Transverse colon (tissue), 4 donors: ENCODE measurements at regions not wholly inside any gene's neighbourhood (a gene's known extent, or its start where the extent isn't known, plus 50 kb on each side); places are given as distances from the start of the nearest gene placed in this dataset.

Experiments
- DNase-seq: peaks from one replicate; pipeline ENCODE4 v3.0.0-alpha.2; 2019
- H3K27ac ChIP-seq, 4 donors: fragments of 200-600 bp; sonication (generic); 2 replicates each; pipeline ENCODE4 v1.5.1; 2016 to 2018; ENCODE audit warnings: inconsistent platforms in 4 of 4
- H3K27me3 ChIP-seq: fragments of 200-600 bp; sonication (generic); 2 replicates; pipeline ENCODE4 v1.5.1; 2017; ENCODE audit warnings: inconsistent platforms
- H3K36me3 ChIP-seq, 4 donors: fragments of 200-600 bp; sonication (generic); 2 replicates each; pipeline ENCODE4 v1.5.1; 2017 to 2019; ENCODE audit warnings: inconsistent platforms in 4 of 4
- H3K4me1 ChIP-seq, 4 donors: fragments of 200-600 bp; sonication (generic); 2 replicates each; pipeline ENCODE4 v1.5.1; 2017 to 2020; ENCODE audit warnings: inconsistent platforms in 4 of 4
- H3K4me3 ChIP-seq, 4 donors: fragments of 200-600 bp; sonication (generic); 1 replicate in 1 of 4; 2 replicates in 3 of 4; pipeline versions ENCODE4 v1.5.1 to v1.6.1; 2017 to 2019; ENCODE audit warnings: inconsistent platforms in 4 of 4
- H3K9me3 ChIP-seq, 2 donors: fragments of 200-600 bp; sonication (generic); 2 replicates each; pipeline ENCODE4 v1.5.1; 2017 to 2019; ENCODE audit warnings: inconsistent platforms in 2 of 2
- EP300 ChIP-seq: sonication (generic); formaldehyde crosslinking; IDR thresholded peaks from one replicate; pipeline ENCODE4 v1.6.1; 2017; ENCODE audit warnings: antibody characterized with exemption, low read depth
- POLR2A ChIP-seq: fragments of 450-650 bp; IDR thresholded peaks from one replicate; pipeline ENCODE4 v1.6.1; 2016; ENCODE audit warnings: antibody characterized with exemption, mild to moderate bottlenecking, moderate library complexity
- POLR2AphosphoS5 ChIP-seq, 3 donors: sonication (generic); formaldehyde crosslinking; IDR thresholded peaks; one replicate each; pipeline ENCODE4 v1.6.1; 2016; ENCODE audit warnings: antibody characterized with exemption in 3 of 3
- WGBS, 2 donors: methylation state at CpG; one replicate each; pipeline ENCODE4 v1.1.5; 2018; ENCODE audit warnings: low coverage in 1 of 2; 5-methylcytosine and 5-hydroxymethylcytosine counted together
- in situ Hi-C, 4 donors: fragments of 200-750 bp; cut with MboI; loops; one replicate each; pipeline versions ENCODE4 v1.15.0 to v1.15.1; 2017; ENCODE audit warnings: low sequenced_read_pairs in 3 of 4, low pct_ligation_motif_present in 1 of 4, low pct_unique_long_range_greater_than_20kb in 1 of 4
- intact Hi-C: fragments of 100-400 bp; cut with DNase I; formaldehyde crosslinking; loops from one replicate; pipeline ENCODE4 v1.15.1; 2023; ENCODE audit warnings: low total_unique reads
- TF ChIP-seq, protein P1 (sequence below), 5 experiments: fragments of 200-600 bp in 3 of 5; fragments of 450-650 bp in 2 of 5; sonication (generic) in 3 of 5; IDR thresholded peaks; 1 replicate in 2 of 5; 2 replicates in 3 of 5; pipeline ENCODE4 v1.5.1; 2016 to 2017; ENCODE audit warnings: antibody characterized with exemption in 5 of 5, inconsistent platforms in 3 of 5, mild to moderate bottlenecking in 2 of 5, moderate library complexity in 1 of 5

DNA sequence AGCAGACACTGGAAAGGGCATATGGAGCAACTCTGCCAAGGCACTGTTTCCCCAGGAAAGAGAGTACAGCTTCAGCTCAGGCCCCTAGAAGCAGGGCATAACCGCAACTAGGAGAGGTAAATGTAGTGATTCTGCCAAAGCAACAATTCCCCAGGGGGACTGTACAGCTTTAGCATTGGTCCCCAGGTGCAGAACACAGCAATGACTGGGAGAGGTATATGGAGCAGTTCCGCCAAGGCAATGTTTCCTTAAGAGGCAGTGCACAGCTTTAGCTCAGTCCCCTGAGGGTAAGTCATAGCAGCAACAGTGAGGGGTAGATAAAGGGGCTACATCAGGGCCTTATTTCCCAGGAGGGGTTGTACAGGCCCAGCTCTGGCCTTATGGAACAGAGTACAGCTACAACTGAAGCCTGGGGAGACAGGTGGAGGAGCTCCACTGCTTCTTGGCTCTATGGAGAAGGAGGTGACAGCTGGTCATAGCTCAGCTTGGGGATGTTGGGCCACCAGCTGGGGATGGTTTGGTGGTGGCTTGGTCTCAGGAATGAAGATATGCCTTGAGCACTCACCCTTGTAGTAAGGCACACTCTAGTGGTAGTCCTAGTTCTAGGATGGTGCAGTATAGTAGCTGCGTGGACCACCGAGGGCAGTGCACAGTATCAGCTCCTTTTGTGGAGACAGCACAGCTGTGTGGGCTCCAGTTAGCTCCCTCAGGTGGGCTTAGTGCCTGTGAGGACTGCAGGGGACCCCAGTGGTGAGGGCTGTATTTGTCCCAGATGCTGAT lies 582.7 kb downstream of the PTPRC start:
- in situ Hi-C loops, result no loop called here
- 92 to 94% methylated on average over 2 to 4 of the region's 4 CpGs for WGBS, 2 donors

DNA sequence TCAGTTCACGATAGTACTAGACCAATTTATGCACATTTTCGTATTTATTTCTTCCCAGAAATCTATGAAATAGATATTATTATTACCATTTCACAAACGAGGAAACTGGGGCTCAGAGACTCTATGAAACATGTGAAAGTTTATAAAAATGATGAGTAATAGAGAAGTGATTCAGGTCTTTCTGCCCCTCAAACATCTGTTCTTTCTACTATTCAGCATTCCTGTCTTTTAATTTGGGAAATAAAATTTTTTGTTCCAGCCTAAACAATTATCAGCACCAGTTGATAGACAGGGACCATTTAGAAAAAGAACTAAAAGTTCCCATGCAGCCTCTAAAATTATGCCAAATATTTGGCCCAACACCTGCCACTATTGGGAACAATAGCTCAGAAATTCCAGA lies 585.1 kb downstream of the PTPRC start:
- WGBS, 2 donors, result 68 to 75% methylated on average over 3 of the region's 3 CpGs
- TF ChIP-seq POLR2AphosphoS5 (IDR thresholded peaks at IDR 0.05) (no peak), POLR2A (no peak), EP300 (no peak)
- TF ChIP-seq, protein P1, sequence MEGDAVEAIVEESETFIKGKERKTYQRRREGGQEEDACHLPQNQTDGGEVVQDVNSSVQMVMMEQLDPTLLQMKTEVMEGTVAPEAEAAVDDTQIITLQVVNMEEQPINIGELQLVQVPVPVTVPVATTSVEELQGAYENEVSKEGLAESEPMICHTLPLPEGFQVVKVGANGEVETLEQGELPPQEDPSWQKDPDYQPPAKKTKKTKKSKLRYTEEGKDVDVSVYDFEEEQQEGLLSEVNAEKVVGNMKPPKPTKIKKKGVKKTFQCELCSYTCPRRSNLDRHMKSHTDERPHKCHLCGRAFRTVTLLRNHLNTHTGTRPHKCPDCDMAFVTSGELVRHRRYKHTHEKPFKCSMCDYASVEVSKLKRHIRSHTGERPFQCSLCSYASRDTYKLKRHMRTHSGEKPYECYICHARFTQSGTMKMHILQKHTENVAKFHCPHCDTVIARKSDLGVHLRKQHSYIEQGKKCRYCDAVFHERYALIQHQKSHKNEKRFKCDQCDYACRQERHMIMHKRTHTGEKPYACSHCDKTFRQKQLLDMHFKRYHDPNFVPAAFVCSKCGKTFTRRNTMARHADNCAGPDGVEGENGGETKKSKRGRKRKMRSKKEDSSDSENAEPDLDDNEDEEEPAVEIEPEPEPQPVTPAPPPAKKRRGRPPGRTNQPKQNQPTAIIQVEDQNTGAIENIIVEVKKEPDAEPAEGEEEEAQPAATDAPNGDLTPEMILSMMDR (IDR thresholded peaks at IDR 0.05), result no peak
- Histone ChIP-seq H3K4me1 (no peaks in the 10 kb centered on the region), H3K27ac (no peak overlapping the region), H3K36me3 (no peaks in the 10 kb centered on the region), H3K4me3 (no peak overlapping the region), H3K27me3 (no peaks in the 10 kb centered on the region), H3K9me3 (no peaks in the 10 kb centered on the region)
- intact Hi-C loops, result no loop called here
- in situ Hi-C loops, result no loop called here
- no peak for DNase-seq

More for the DNA sequence above, 582.7 kb downstream of the PTPRC start:
- no peaks in the 10 kb centered on the region for H3K4me1 ChIP-seq
- no peak overlapping the region for H3K4me3 ChIP-seq
- H3K9me3 ChIP-seq, result no peaks in the 10 kb centered on the region
- H3K27ac ChIP-seq, result no peak overlapping the region
- DNase-seq, result no peak
- TF ChIP-seq POLR2A (no peak), POLR2AphosphoS5 (IDR thresholded peaks at IDR 0.05) (no peak), EP300 (no peak)
- TF ChIP-seq, protein P1 (IDR thresholded peaks at IDR 0.05), result no peak
- intact Hi-C loops, result no loop called here
- H3K27me3 ChIP-seq, result no peaks in the 10 kb centered on the region
- no peaks in the 10 kb centered on the region for H3K36me3 ChIP-seq

DNA sequence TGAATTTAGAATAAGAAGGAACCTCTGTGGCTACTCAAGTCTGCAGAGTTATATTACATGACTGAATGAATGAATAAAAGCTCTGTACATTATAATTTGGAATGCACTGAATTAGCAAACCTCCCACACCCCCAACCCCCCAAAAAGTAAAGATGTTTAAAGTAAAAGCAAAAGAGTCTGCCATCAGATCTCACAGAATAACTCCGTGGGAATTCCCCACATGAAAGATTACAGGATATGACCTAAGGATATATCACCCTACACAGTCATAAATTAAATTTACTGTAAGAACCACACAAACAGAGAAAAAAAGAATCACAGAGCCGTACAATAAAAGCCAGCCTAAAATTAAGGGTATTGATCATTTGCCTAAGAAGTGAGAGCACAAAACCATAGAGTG lies 587.3 kb downstream of the PTPRC start:
- in situ Hi-C loops (no loop called here), intact Hi-C loops (no loop called here)
- Histone ChIP-seq H3K27me3 (no peaks in the 10 kb centered on the region), H3K4me3 (no peak overlapping the region), H3K36me3 (no peaks in the 10 kb centered on the region), H3K4me1 (no peaks in the 10 kb centered on the region), H3K9me3 (no peaks in the 10 kb centered on the region), H3K27ac (no peak overlapping the region)
- TF ChIP-seq EP300, result no peak
- TF ChIP-seq, protein P1 (IDR thresholded peaks at IDR 0.05), result no peak
- TF ChIP-seq POLR2AphosphoS5 (IDR thresholded peaks at IDR 0.05), result no peak
- no peak for TF ChIP-seq POLR2A
- DNase-seq, result no peak
- 8 to 22% methylated on average over 2 of the region's 2 CpGs for WGBS, 2 donors

DNA sequence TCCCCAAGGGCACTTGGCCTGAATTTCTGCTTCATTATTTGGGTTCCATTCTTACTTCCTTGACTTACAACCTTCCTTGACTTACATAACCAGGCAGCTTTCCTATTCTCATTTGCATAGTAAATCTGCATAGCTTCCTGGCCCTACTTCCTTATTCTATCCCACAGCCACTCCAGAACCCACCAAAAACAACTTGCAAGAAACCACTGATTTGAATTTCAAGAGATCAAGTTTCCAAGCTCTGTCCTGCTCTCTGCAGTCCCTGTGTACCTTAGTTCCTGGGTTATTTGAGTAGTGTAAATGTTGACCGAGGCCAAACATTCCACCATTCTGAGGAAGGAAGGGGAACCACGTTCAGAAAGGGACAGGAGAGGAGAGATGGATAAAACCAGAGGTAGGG lies 603.3 kb downstream of the PTPRC start:
- no peaks in the 10 kb centered on the region for H3K9me3 ChIP-seq
- no peak overlapping the region for H3K4me3 ChIP-seq
- WGBS, 2 donors, result 60 to 70% methylated on average over 2 of the region's 2 CpGs
- TF ChIP-seq, protein P1 (IDR thresholded peaks at IDR 0.05), result no peak
- TF ChIP-seq POLR2A, result no peak
- H3K4me1 ChIP-seq, result no peaks in the 10 kb centered on the region
- no peak overlapping the region for H3K27ac ChIP-seq
- no peaks in the 10 kb centered on the region for H3K27me3 ChIP-seq
- in situ Hi-C loops, result no loop called here
- intact Hi-C loops, result no loop called here
- no peaks in the 10 kb centered on the region for H3K36me3 ChIP-seq
- DNase-seq, result no peak
